GM18868 (cell line): ENCODE measurements at regions not wholly inside any gene's neighbourhood (a gene's known extent, or its start where the extent isn't known, plus 50 kb on each side); places are given as distances from the start of the nearest gene placed in this dataset.
"Not testable (repeated sequence)": the region's sequence is repeated elsewhere in the genome, so short reads cannot be mapped to it uniquely, and the experiment has no call there.

ENCODE experiments used
- ATAC-seq: cut with Tn5 transposase; IDR thresholded peaks from one replicate; pipeline ENCODE4 v1.9.1; 2021; ENCODE audit warnings: mild to moderate bottlenecking, moderate library complexity; ENCODE audit not compliant: unreplicated experiment

GRCh38 chr6:106802139-106802538 is 172.4 kb downstream of the CD24 start:
- no peak for ATAC-seq

- no peak for ATAC-seq
Measured at GRCh38 chr6:106801256-106801655, 171.9 kb downstream of the QRSL1 start.

DNA sequence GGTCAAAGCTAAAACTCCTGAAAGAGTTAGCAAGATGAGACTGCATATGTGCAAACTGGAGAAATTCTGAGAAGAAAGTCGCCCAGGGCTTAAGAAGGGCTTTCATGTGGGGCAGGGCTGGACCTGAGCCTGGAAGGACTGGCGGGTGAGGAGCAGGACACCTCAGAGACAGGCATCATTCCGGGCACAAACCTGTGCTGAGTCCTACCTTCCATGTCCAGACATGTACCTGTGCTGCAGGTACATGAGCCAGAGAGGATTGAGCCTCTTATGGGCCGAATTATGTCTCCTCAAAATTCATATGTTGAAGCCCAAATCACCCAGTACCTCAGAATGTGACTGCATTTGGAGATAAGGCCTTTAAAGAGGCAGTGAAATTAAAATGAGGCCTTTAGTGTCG is 171.0 kb downstream of the QRSL1 start:
- no peak for ATAC-seq

- ATAC-seq = peak; percentile 63
Measured at GRCh38 chr6:106799031-106799894, 169.9 kb downstream of the QRSL1 start.

GRCh38 chr6:106797186-106797585 is 167.8 kb downstream of the QRSL1 start:
- ATAC-seq = no peak

GRCh38 chr6:106796781-106797180 is 167.4 kb downstream of the QRSL1 start:
- no peak for ATAC-seq

- no peak for ATAC-seq
Measured at GRCh38 chr6:106794129-106794528, 164.8 kb downstream of the QRSL1 start.

DNA sequence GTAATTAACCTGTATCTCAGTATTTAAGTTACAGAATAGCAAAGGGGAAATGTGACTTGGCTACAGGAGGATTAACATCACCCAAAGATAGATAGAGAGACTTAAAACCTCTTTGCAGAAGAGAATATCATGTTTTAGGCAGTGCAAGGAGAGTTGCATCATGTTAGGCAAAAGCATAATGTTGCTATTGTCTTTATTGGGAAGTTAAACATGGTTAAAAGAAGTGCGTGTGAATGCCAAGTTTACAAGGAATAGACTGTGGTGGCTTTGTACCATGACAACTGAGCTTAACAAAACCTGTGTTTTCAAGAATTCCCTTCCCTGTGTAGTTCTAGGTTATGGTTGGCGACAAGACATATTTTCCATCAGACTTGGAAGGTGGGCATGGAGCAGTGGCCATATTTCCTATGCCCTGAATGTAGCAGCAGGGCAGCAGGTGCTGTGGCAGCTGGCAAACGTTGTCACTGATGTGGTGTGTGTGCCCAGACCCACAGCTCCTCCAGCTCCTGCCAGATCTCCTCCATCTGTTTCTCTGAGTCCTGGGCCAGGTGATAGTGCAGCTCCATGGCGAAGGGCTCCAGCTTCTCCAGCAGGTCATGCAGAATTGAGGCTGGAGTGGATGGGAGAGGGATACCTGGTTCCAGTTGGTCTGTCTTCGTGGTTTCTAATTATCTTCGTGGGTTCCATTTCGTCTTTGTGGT is 163.3 kb downstream of the QRSL1 start:
- ATAC-seq = no peak

- ATAC-seq = no peak
Measured at GRCh38 chr6:106790935-106791334, 161.6 kb downstream of the QRSL1 start.

GRCh38 chr6:106790149-106790770 is 160.9 kb downstream of the QRSL1 start:
- peak; percentile 40 for ATAC-seq

DNA sequence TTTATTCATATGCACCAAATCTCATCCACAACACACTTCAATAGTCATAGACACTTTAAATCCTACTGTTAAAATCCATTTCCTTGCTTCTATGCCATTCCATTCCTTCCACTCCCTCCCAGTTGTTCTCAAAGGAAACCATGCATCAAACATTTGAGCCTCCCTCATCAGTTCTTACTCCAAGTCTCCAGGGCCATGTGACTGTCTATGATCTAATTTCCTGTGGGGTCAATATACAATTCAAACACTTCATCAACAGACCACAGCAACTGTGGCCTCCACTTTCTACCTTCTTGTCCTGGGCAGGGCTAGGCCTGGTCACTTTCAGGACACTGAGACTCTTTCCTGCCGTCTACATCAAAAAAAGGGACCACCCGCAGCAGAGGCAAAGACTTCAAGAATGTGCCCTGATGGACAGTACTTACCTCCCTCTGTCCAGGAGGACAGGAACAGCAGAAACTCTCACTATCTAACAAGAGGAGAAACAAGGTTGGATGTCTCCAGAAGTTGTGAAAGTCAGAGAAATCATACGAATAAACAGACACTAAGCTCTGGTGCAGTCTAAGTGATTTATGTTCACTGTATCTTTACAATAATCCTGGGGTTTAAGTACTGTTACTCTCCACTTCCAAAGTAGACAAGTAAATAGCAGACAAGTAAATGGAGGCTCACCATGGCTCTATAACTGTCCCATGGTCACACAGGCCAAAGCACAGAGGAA is 160.2 kb downstream of the QRSL1 start:
- ATAC-seq = no peak

- ATAC-seq = no peak
Measured at GRCh38 chr6:106788761-106789160, 159.4 kb downstream of the QRSL1 start.

DNA sequence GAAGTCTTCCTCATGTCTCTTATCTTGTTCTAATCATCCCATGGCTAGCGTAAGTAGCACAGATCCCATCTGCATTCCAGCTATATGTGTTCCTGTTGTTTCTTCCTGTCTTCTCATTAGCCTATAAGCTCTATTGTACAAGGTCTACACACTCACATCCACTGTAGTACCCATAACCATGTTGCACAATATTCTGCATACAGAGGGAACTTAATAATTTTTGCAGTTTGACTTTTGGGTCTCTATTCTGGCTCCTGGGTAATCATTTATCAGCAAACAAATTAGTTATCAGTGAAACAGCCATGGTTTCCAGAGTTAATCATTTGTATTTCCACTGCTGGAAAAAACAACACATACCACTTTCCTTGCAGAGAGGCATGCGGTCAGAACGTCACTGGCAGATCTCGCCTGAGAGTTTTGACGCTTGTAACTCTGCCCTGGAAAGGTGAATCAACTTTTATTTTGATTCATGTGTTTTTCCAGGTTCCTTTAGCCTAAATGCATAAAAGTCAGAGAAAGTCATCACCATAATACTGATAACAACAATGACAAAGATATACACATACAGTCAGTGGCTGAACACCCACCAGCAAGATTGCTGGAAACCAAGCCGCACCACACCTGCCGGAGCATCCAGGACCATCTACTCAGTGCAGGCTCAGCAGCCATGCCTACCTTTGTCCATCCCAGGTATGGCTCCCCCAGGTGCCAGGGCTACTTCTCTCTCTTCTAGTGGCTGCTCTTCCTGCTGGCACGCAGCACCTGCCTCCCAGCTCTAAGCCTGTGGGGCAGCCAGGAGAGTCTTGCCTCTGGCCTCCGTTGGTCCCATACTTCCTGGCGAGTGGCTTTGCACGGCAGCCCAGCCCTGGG is 158.2 kb downstream of the QRSL1 start:
- ATAC-seq = no peak

GRCh38 chr6:106785298-106785697 is 155.9 kb downstream of the QRSL1 start:
- ATAC-seq = no peak

DNA sequence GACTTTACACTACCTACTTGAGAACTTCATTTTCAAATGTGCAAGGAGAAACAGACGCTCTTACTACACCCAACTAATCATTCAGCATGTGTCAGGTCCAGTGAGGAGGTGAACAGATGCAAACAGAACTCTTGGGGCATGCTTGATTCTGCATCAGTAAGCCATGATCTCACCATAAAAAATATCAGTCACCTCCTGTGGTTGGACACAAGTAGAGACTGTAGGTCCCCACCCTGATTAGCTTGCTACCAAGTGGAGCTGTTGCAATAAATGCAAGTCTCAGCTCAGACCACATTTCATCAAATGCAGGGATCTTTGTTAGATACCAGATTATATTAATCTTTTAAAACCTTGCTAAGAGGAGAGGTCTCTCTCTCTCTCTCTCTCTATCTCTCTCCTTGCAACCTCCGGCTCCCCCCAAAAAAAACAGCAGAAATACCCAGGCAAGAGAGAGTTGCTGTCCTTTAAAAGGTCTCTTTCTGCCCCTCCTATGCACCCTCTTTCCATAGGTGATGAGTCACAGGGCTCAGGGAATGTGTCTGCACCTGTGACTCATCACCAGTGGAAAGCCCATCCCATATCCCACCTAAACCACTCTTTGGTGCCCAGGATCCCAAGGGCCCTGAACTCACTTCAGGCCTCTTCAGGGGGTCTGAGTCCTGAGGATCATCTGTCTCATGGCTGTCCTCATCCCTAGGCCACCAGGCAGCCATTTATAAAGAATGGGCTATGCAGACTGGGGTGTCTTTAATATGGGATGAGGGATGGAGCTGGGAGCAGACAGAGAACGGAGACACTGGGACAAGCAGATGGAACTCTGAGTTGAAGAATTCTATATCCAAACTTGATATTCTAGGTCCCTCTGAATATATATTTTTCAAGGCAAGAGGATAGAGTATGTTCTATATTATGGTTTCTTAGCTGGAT is 154.5 kb downstream of the QRSL1 start:
- no peak for ATAC-seq

GRCh38 chr6:106782536-106783285 is 153.3 kb downstream of the QRSL1 start:
- no peak for ATAC-seq

DNA sequence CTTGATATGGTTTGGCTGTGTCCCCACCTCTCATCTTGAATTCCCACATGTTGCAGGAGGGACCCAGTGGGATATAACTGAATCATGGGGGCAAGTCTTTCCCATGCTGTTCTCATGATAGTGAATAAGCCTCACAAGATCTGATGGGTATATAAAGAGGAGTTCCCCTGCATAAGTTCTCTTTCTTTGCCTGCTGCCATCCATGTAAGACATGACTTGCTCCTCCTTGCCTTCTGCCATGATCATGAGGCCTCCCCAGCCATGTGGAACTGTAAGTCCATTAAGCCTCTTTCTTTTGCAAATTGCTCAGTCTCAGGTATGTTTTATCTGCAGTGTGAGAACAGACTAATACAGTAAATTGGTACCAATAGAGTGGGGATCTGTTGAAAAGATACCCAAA is 150.2 kb downstream of the QRSL1 start:
- not testable (repeated sequence) for ATAC-seq

DNA sequence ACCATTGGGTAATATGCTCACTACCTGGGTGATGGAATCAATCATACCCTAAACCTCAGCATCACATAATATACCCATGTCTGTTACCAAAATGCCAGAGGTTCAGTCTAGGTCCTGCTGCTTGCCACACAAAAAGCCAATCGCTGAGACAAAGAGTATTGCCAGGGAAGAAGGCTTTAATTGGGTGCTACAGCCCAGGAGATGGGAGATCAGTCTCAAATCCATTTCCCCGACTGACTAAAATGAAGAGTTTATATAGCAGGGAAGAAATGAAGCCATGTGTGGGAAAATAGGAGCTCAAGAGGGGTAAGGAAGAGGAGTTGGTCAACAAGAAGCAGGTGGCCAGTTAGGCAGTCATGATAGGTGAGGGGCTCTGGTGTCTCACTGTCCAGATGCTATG is 149.6 kb downstream of the QRSL1 start:
- no peak for ATAC-seq
